ENCODE measurements at regions not wholly inside any gene's neighbourhood (a gene's known extent, or its start where the extent isn't known, plus 50 kb on each side); places are given as distances from the start of the nearest gene placed in this dataset.
A peak's percentile ranks its signal among the peaks of the same experiment; 100 is the strongest.

- H3K4me1 ChIP-seq (ENCODE audit: insufficient read depth, low read length) = no peaks in the 10 kb centered on the region
- H3K27ac ChIP-seq (ENCODE audit: low read depth, low read length) = no peak overlapping the region
- DNase-seq = no peak
- ChIA-PET POLR2A (ENCODE audit: partially characterized antibody) (no interaction called here), CTCF (ENCODE audit: partially characterized antibody) (interaction anchor here (9.0 kb wide), 1 partner anchor 203 kb away, joined by 246 read pairs; no protein-coding TSS in a partner anchor)
- intact Hi-C loops (cut with micrococcal nuclease) = no loop called here
- H3K36me3 ChIP-seq (ENCODE audit: insufficient read depth, low read length) = no peaks in the 10 kb centered on the region
- H3K9me3 ChIP-seq (ENCODE audit: control insufficient read depth in 1 of 2, low read length in 2 of 2) = no peaks in the 10 kb centered on the region
- no peak overlapping the region for H3K4me3 ChIP-seq (ENCODE audit: low read length in 2 of 2)
- no peaks in the 10 kb centered on the region for H3K27me3 ChIP-seq (ENCODE audit: insufficient read depth, low read length)
- H3K36me3 Mint-ChIP-seq = no peaks in the 10 kb centered on the region
- H3K27ac Mint-ChIP-seq = no peak overlapping the region
- no peak overlapping the region for H3K4me3 Mint-ChIP-seq
- H3K9me3 Mint-ChIP-seq = peaks cover 0 to 2% (median 0%) of the 10 kb centered on the region in 8 donors
- H3K27me3 Mint-ChIP-seq = peaks cover 0 to 2% of the 10 kb centered on the region in 2 donors
- H3K4me1 Mint-ChIP-seq = peaks cover 0 to 5% (median 1%) of the 10 kb centered on the region in 4 donors
Observed at GRCh38 chr9:113651896-113652295, 188.4 kb downstream of the RGS3 start.

DNA sequence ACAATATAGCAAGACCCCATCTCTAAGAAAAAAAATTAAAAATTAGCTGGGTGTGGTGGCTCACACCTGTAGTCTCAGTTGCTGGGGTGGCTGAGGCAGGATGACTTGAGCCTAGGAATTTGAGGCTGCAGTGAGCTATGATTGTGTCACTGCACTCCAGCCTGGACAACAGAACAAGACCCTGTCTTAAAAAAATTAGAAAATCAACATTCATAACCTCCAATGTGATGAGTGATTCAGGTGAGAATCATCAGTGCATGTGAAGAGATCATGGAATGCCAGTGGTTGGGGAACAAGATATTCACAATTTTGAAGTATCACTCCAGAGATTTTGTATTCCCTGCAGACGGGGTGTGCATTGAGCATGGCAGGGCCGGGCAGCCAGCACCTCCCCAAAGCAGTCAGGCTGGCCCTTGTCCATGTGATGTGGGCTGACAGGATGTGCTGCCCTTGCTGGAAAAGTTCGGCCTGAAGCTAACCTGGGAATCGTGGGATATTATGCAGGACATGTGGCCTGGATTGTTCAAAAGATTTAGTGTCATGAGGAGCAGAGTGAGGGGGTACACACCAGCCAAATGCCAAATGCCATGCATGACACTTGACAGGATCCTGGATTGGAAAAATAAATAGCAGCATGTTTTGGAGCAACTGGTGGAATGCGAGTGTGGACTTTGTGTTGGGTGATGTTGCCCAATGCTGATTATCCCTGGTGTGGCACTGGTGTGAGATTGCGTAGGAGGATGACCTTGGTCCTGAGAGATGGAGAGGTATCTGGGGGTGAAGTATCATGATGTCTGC, 189.0 kb downstream of the RGS3 start:
- H3K9me3 ChIP-seq (ENCODE audit: control insufficient read depth in 1 of 2, low read length in 2 of 2) = no peaks in the 10 kb centered on the region
- H3K4me3 Mint-ChIP-seq = peak overlapping the region in 1 of 8 donors; percentile 4
- H3K27ac Mint-ChIP-seq = peak overlapping the region in 1 of 7 donors; percentile 9
- peaks cover 0 to 2% of the 10 kb centered on the region in 2 donors for H3K27me3 Mint-ChIP-seq
- H3K36me3 ChIP-seq (ENCODE audit: insufficient read depth, low read length) = no peaks in the 10 kb centered on the region
- intact Hi-C loops (cut with micrococcal nuclease) = no loop called here
- H3K36me3 Mint-ChIP-seq = no peaks in the 10 kb centered on the region
- H3K4me1 ChIP-seq (ENCODE audit: insufficient read depth, low read length) = no peaks in the 10 kb centered on the region
- peaks cover 0 to 5% (median 1%) of the 10 kb centered on the region in 4 donors for H3K4me1 Mint-ChIP-seq
- ChIA-PET CTCF (ENCODE audit: partially characterized antibody) (interaction anchor here (0.6 to 9.0 kb wide), 6 partner anchors 50 to 336 kb away, joined by 3 to 246 read pairs (median 24); no protein-coding TSS in a partner anchor), POLR2A (ENCODE audit: partially characterized antibody) (no interaction called here)
- DNase-seq = no peak
- H3K4me3 ChIP-seq (ENCODE audit: low read length in 2 of 2) = no peak overlapping the region
- H3K27ac ChIP-seq (ENCODE audit: low read depth, low read length) = no peak overlapping the region
- H3K9me3 Mint-ChIP-seq = peaks cover 0 to 2% (median 0%) of the 10 kb centered on the region in 8 donors
- H3K27me3 ChIP-seq (ENCODE audit: insufficient read depth, low read length) = no peaks in the 10 kb centered on the region

DNA sequence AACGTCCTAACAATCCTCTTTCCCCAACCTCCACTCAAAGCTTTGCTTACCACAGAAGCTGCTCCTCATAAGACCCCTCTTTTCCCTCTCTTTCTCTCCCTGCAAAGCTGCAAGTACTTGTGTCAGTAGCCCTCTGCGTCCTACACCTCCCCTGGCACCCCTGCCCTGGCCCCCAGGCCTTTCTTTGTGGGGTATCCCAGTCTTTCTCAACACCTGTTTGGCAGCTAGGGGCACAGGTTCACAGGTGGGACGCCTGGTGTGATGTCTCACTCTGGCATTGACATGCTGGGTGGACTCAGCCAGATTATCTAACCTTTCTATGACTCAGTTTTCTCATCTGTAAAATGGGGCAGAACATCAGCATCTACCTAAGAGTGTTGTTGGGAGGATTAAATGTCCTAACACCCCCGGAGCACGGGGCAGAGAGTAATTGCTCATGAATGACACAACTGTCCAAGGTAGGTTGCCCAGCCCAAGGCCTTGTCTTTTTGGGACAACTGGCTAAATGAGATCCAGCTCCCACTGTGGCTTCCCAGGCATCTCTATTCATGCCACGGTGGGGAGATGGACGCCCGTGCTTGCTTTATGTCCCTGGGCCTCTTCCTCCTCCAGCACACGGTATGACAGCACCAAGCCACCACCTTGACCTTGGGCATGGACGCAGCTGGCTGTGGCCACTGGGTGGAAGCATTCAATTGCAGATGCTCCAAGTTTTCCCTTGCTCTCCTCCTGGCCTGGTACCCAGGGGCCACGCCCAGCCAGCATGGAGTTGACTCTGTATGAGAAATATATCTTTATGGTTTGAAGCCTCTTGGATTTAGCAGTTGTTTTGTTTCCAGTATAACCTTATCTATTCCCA, 190.4 kb downstream of the RGS3 start:
- Mint-ChIP-seq H3K4me1 (peaks cover 0 to 6% (median 2%) of the 10 kb centered on the region in 4 donors), H3K27me3 (peaks cover 2% of the 10 kb centered on the region in 2 donors), H3K9me3 (peaks cover 0 to 2% (median 0%) of the 10 kb centered on the region in 8 donors), H3K27ac (peak overlapping the region in 2 of 7 donors; percentile 64 to 66), H3K4me3 (no peak overlapping the region), H3K36me3 (no peaks in the 10 kb centered on the region)
- intact Hi-C loops (cut with micrococcal nuclease) = no loop called here
- H3K4me1 ChIP-seq (ENCODE audit: insufficient read depth, low read length) = no peaks in the 10 kb centered on the region
- no peaks in the 10 kb centered on the region for H3K27me3 ChIP-seq (ENCODE audit: insufficient read depth, low read length)
- no peak overlapping the region for H3K27ac ChIP-seq (ENCODE audit: low read depth, low read length)
- H3K36me3 ChIP-seq (ENCODE audit: insufficient read depth, low read length) = no peaks in the 10 kb centered on the region
- no peak for DNase-seq
- no peak overlapping the region for H3K4me3 ChIP-seq (ENCODE audit: low read length in 2 of 2)
- ChIA-PET CTCF (ENCODE audit: partially characterized antibody) (interaction anchor here (0.6 to 9.0 kb wide), 23 partner anchors 10 to 380 kb away, joined by 3 to 246 read pairs (median 6); partner anchors contain the start of genes ALAD, C9orf43, CDC26 and POLE3), POLR2A (ENCODE audit: partially characterized antibody) (interaction anchor here (0.6 to 2.1 kb wide), 2 partner anchors 206 to 252 kb away, joined by 3 to 8 read pairs; partner anchors contain the start of gene ALAD)
- H3K9me3 ChIP-seq (ENCODE audit: control insufficient read depth in 1 of 2, low read length in 2 of 2) = no peaks in the 10 kb centered on the region

DNA sequence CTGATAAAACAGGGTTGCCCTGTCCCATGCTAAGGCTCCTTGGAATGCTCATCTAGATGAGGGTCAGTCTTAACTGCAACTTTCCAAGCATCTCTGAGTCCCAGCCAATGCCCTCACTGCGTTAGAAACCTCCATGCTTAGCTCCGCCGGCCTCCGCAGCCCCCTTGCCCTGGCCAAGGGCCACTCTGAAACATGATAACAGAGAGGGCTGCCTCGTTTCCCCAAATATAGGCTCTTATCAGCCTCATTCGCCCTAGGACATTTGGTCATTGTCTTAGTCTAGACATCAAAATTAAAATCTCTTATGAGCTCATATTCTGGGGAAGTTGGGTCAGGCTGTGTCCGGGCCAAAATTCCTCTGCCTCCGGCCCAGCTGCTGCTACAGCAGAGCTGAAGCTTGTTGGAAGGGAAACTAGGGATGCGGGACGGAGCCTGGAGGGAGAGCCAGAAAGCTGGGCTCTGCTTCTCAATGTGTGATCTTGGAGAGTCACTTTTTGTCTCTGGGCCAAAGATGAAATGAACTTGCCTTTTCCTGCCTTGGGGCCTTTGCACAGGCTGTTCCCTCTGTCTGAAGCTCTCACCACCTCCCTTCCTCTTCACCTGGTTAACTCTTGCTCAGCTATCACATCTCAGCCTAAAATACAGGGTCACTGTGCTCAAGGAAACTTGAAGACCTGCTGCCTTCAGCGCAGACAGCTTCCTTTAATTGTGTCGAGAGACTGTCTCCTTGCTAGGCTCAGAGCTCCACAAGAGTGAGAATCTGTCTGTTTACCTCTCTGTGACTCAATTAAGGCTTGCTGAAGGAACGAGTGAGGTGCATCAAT, 191.3 kb downstream of the RGS3 start:
- Mint-ChIP-seq H3K9me3 (peaks cover 0 to 2% (median 0%) of the 10 kb centered on the region in 8 donors), H3K4me3 (no peak overlapping the region), H3K4me1 (peaks cover 0 to 6% (median 2%) of the 10 kb centered on the region in 4 donors), H3K27me3 (peaks cover 6 to 10% of the 10 kb centered on the region in 2 donors), H3K27ac (peak overlapping the region in 1 of 7 donors; percentile 24), H3K36me3 (no peaks in the 10 kb centered on the region)
- H3K27me3 ChIP-seq (ENCODE audit: insufficient read depth, low read length) = no peaks in the 10 kb centered on the region
- DNase-seq = no peak
- no peaks in the 10 kb centered on the region for H3K9me3 ChIP-seq (ENCODE audit: control insufficient read depth in 1 of 2, low read length in 2 of 2)
- no peak overlapping the region for H3K4me3 ChIP-seq (ENCODE audit: low read length in 2 of 2)
- ChIA-PET CTCF (ENCODE audit: partially characterized antibody) (interaction anchor here (0.6 to 9.0 kb wide), 34 partner anchors 8 to 380 kb away, joined by 3 to 246 read pairs (median 5); partner anchors contain the start of genes ALAD, C9orf43, CDC26 and POLE3), POLR2A (ENCODE audit: partially characterized antibody) (interaction anchor here (1.0 to 2.1 kb wide), 3 partner anchors 209 to 345 kb away, joined by 3 to 9 read pairs (median 8); partner anchors contain the start of gene ALAD)
- no peaks in the 10 kb centered on the region for H3K4me1 ChIP-seq (ENCODE audit: insufficient read depth, low read length)
- H3K36me3 ChIP-seq (ENCODE audit: insufficient read depth, low read length) = no peaks in the 10 kb centered on the region
- no peak overlapping the region for H3K27ac ChIP-seq (ENCODE audit: low read depth, low read length)
- intact Hi-C loops (cut with micrococcal nuclease) = loop anchor here (1.0 kb wide), 1 partner anchor 73 kb away; no protein-coding TSS in a partner anchor

DNA sequence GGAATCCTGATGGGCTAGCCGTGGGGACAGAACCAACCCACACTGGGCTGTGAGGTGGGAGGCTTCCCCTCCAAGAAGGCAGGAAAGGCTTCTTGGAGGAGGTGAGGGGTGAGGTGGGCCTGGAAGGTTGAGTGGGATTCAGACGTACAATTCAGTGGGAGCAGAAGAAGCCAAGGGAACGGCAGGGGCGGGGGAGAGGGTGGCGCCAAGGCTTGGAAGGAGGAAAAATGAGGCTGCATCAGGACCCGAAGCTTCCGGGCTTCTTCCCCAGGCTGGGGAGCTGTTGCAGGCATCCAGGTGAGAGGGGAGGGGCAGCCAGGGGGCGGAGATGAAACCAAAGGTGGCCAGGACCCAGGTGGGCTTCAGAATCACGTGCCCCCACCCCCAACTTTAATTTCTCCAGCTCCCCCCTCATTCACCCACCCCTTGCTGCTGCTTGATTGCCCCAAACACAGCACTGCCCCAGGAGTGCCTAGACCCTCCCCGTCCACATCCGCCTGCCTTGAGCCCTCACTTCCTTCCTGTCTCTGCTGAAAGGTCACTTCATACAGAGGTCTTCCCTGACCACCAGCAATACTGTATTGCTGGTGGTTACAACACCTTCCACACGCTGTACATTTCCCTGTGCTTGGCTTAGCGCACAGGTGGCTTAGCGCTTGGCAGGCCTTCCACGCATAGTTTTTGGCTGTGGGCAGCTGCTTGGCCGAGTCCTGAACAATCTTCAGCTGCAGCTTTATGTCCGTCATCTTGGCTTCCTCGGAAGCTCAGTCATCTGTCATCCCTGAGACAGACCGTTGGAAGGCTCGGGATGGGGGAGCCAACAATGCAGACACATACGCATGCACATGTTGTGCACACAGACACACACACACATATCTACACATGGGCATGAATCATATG, 193.5 kb downstream of the RGS3 start:
- H3K27ac Mint-ChIP-seq = no peak overlapping the region
- H3K9me3 Mint-ChIP-seq = no peaks in the 10 kb centered on the region
- Histone ChIP-seq H3K36me3 (ENCODE audit: insufficient read depth, low read length) (no peaks in the 10 kb centered on the region), H3K4me1 (ENCODE audit: insufficient read depth, low read length) (no peaks in the 10 kb centered on the region), H3K9me3 (ENCODE audit: control insufficient read depth in 1 of 2, low read length in 2 of 2) (no peaks in the 10 kb centered on the region), H3K27me3 (ENCODE audit: insufficient read depth, low read length) (no peaks in the 10 kb centered on the region), H3K27ac (ENCODE audit: low read depth, low read length) (no peak overlapping the region), H3K4me3 (ENCODE audit: low read length in 2 of 2) (no peak overlapping the region)
- DNase-seq = no peak
- ChIA-PET POLR2A (ENCODE audit: partially characterized antibody) (interaction anchor here (0.5 to 2.2 kb wide), 6 partner anchors 41 to 382 kb away, joined by 3 to 8 read pairs (median 4); no protein-coding TSS in a partner anchor), CTCF (ENCODE audit: partially characterized antibody) (interaction anchor here (0.7 to 9.0 kb wide), 33 partner anchors 9 to 545 kb away, joined by 3 to 246 read pairs (median 6); partner anchors contain the start of genes ALAD, C9orf43, CDC26 and POLE3)
- H3K4me1 Mint-ChIP-seq = peaks cover 0 to 6% (median 2%) of the 10 kb centered on the region in 4 donors
- intact Hi-C loops (cut with micrococcal nuclease) = no loop called here
- no peaks in the 10 kb centered on the region for H3K36me3 Mint-ChIP-seq
- no peak overlapping the region for H3K4me3 Mint-ChIP-seq
- peaks cover 10 to 16% of the 10 kb centered on the region in 2 donors for H3K27me3 Mint-ChIP-seq
